Tibial nerve (tissue), 4 donors: ENCODE measurements at regions not wholly inside any gene's neighbourhood (a gene's known extent, or its start where the extent isn't known, plus 50 kb on each side); places are given as distances from the start of the nearest gene placed in this dataset.

Experiments
- EP300 ChIP-seq, 2 donors: sonication (generic); formaldehyde crosslinking; IDR thresholded peaks; one replicate each; pipeline ENCODE4 v1.6.1; 2017; ENCODE audit warnings: antibody characterized with exemption in 2 of 2, mild to moderate bottlenecking in 1 of 2
- POLR2A ChIP-seq, 2 donors: fragments of 450-650 bp; IDR thresholded peaks; one replicate each; pipeline ENCODE4 v1.6.1; 2017; ENCODE audit warnings: antibody characterized with exemption in 2 of 2, mild to moderate bottlenecking in 2 of 2, moderate library complexity in 2 of 2
- TF ChIP-seq, protein P1 (sequence below), 5 experiments: fragments of 200-600 bp in 3 of 5; fragments of 450-650 bp in 2 of 5; sonication (generic) in 3 of 5; IDR thresholded peaks; one replicate each; pipeline ENCODE4 v1.5.1; 2016 to 2019; ENCODE audit warnings: antibody characterized with exemption in 5 of 5, mild to moderate bottlenecking in 3 of 5, moderate library complexity in 2 of 5

DNA sequence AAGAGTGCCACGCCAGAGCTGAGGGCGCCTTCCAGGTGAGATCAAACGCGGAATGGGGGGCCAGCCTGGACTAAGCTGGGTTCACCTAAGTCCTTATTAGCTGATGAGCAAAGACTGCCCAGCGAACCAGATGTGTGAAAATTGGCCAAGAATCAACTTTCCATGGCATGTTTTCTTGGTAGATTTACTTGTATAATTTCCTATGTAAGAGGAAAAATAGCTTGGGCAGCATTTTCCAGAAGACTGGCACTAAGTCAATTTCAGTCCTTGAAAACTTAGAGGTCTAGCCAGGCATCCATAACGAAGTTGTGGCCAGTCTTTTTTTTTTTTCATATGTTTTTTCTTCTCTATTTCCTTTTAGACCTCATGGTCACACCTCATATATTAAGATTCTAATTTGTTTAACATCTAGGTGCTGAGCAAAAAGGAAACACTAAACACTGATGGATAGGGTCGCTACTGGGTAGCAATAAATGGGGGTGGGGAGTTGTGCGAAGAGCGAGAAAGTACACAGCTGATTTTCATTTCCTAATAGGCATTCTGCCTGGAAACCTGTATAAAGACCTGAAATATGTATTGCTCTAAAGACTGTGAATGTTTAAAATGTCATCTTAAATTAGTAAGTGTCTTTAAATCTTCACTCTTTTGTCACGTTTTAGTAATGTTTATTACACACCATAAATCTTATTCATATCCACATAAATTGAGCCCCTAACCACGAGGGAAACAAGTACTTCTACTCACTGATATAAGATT is 188.8 kb downstream of the CD83 start:
- TF ChIP-seq POLR2A (IDR thresholded peaks at IDR 0.05) (no peak), EP300 (IDR thresholded peaks at IDR 0.05) (no peak)
- TF ChIP-seq, protein P1, sequence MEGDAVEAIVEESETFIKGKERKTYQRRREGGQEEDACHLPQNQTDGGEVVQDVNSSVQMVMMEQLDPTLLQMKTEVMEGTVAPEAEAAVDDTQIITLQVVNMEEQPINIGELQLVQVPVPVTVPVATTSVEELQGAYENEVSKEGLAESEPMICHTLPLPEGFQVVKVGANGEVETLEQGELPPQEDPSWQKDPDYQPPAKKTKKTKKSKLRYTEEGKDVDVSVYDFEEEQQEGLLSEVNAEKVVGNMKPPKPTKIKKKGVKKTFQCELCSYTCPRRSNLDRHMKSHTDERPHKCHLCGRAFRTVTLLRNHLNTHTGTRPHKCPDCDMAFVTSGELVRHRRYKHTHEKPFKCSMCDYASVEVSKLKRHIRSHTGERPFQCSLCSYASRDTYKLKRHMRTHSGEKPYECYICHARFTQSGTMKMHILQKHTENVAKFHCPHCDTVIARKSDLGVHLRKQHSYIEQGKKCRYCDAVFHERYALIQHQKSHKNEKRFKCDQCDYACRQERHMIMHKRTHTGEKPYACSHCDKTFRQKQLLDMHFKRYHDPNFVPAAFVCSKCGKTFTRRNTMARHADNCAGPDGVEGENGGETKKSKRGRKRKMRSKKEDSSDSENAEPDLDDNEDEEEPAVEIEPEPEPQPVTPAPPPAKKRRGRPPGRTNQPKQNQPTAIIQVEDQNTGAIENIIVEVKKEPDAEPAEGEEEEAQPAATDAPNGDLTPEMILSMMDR (IDR thresholded peaks at IDR 0.05) = no peak
